ENCODE measurements at regions not wholly inside any gene's neighbourhood (a gene's known extent, or its start where the extent isn't known, plus 50 kb on each side); places are given as distances from the start of the nearest gene placed in this dataset.

GRCh38 chr4:148503681-148504080, 61.5 kb upstream of the NR3C2 start:
- H3K9me3 ChIP-seq (ENCODE audit: control insufficient read depth, insufficient read depth, low read depth, low read length) = no peaks in the 10 kb centered on the region
- no peak overlapping the region for H3K27ac ChIP-seq (ENCODE audit: extremely low read depth, low read depth, low read length)
- POLR2A ChIA-PET = no interaction called here
- H3K4me1 ChIP-seq (ENCODE audit: control insufficient read depth, insufficient read depth, low read length) = no peaks in the 10 kb centered on the region
- no peak overlapping the region for H3K4me3 ChIP-seq (ENCODE audit: low read depth, low read length)
- H3K36me3 ChIP-seq (ENCODE audit: control insufficient read depth in 2 of 2, insufficient read depth in 1 of 2, low read length in 2 of 2) = no peaks in the 10 kb centered on the region
- no peak for TF ChIP-seq ZIC2 (tag by site-specific recombination; IDR thresholded peaks at IDR 0.05)
- no peak for TF ChIP-seq HOXD13 (CRISPR knock-in tag; IDR thresholded peaks at IDR 0.05; ENCODE audit: borderline replicate concordance)
- TF ChIP-seq ZNF202 (tag by site-specific recombination; IDR thresholded peaks at IDR 0.05; ENCODE audit: borderline replicate concordance) = no peak
- CTCF ChIA-PET = no interaction called here

- no peaks in the 10 kb centered on the region for H3K9me3 ChIP-seq (ENCODE audit: control insufficient read depth, insufficient read depth, low read depth, low read length)
- H3K4me3 ChIP-seq (ENCODE audit: low read depth, low read length) = no peak overlapping the region
- H3K4me1 ChIP-seq (ENCODE audit: control insufficient read depth, insufficient read depth, low read length) = no peaks in the 10 kb centered on the region
- ChIA-PET POLR2A (no interaction called here), CTCF (no interaction called here)
- H3K27ac ChIP-seq (ENCODE audit: extremely low read depth, low read depth, low read length) = no peak overlapping the region
- no peaks in the 10 kb centered on the region for H3K36me3 ChIP-seq (ENCODE audit: control insufficient read depth in 2 of 2, insufficient read depth in 1 of 2, low read length in 2 of 2)
- TF ChIP-seq ZNF23 (tag by site-specific recombination; IDR thresholded peaks at IDR 0.05; ENCODE audit: borderline replicate concordance) (no peak), ZNF174 (tag by site-specific recombination; IDR thresholded peaks at IDR 0.05) (no peak), ZNF223 (tag by site-specific recombination; IDR thresholded peaks at IDR 0.05) (no peak), ZNF555 (tag by site-specific recombination; conservative IDR thresholded peaks at IDR 0.05) (no peak), ZNF792 (tag by site-specific recombination; IDR thresholded peaks at IDR 0.05) (no peak), ZNF274 (IDR thresholded peaks at IDR 0.05; ENCODE audit: low read length) (no peak), ZNF274 (tag by site-specific recombination; IDR thresholded peaks at IDR 0.05; ENCODE audit: borderline replicate concordance) (no peak), ZFP69B (tag by site-specific recombination; IDR thresholded peaks at IDR 0.05) (no peak), ZNF433 (tag by site-specific recombination; IDR thresholded peaks at IDR 0.05; ENCODE audit: low read depth) (no peak), ZNF19 (tag by site-specific recombination; IDR thresholded peaks at IDR 0.05; ENCODE audit: low read depth) (no peak), ZNF777 (tag by site-specific recombination; IDR thresholded peaks at IDR 0.05; ENCODE audit: borderline replicate concordance) (no peak)
These were observed 55.0 kb upstream of the NR3C2 start for GRCh38 chr4:148497258-148497657.

GRCh38 chr4:148495463-148495862, 53.2 kb upstream of the NR3C2 start:
- POLR2A ChIA-PET = no interaction called here
- Histone ChIP-seq H3K4me1 (ENCODE audit: control insufficient read depth, insufficient read depth, low read length) (no peaks in the 10 kb centered on the region), H3K36me3 (ENCODE audit: control insufficient read depth in 2 of 2, insufficient read depth in 1 of 2, low read length in 2 of 2) (no peaks in the 10 kb centered on the region), H3K9me3 (ENCODE audit: control insufficient read depth, insufficient read depth, low read depth, low read length) (no peaks in the 10 kb centered on the region), H3K27ac (ENCODE audit: extremely low read depth, low read depth, low read length) (no peak overlapping the region), H3K4me3 (ENCODE audit: low read depth, low read length) (no peak overlapping the region)
- no peak for TF ChIP-seq ZNF2 (tag by site-specific recombination; IDR thresholded peaks at IDR 0.05)
- CTCF ChIA-PET = no interaction called here
